EH (cell line): ENCODE measurements at regions not wholly inside any gene's neighbourhood (a gene's known extent, or its start where the extent isn't known, plus 50 kb on each side); places are given as distances from the start of the nearest gene placed in this dataset.
"Not testable (repeated sequence)": the region's sequence is repeated elsewhere in the genome, so short reads cannot be mapped to it uniquely, and the experiment has no call there.

Experiments used
- DNase-seq: peaks from one replicate; pipeline ENCODE4 v3.0.0-alpha.2; 2015; ENCODE audit warnings: low read depth

GRCh38 chr12:68387338-68387737, 55.2 kb upstream of the MDM1 start:
- DNase-seq: no peak

- DNase-seq: no peak
These were observed 57.1 kb upstream of the MDM1 start for GRCh38 chr12:68389305-68389704.

- DNase-seq: no peak
These were observed 59.8 kb upstream of the MDM1 start for GRCh38 chr12:68391937-68392336.

DNA sequence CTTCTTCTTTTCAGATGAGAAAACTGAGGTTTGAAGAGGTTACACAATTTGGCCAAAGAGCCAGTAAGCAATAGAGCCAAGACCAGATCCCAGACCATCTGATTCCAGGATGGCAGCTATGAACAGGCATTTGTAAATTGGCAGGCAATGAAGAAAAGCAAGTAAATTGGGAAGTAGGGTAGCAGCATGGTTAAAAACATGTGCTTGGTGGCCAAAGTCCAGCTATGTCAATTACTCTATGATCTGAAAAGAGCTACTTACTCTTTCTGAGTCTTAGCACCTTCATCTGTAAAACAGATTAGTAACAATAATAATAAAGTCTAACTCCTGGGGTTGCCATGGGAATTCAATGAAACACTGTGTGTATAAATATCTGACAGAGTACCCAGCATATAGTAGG, 60.2 kb upstream of the MDM1 start:
- DNase-seq: no peak

GRCh38 chr12:68393417-68393816, 61.3 kb upstream of the MDM1 start:
- no peak for DNase-seq

GRCh38 chr12:68397566-68398158, 65.5 kb upstream of the MDM1 start:
- DNase-seq: no peak

GRCh38 chr12:68398689-68399088, 66.5 kb upstream of the MDM1 start:
- not testable (repeated sequence) for DNase-seq

DNA sequence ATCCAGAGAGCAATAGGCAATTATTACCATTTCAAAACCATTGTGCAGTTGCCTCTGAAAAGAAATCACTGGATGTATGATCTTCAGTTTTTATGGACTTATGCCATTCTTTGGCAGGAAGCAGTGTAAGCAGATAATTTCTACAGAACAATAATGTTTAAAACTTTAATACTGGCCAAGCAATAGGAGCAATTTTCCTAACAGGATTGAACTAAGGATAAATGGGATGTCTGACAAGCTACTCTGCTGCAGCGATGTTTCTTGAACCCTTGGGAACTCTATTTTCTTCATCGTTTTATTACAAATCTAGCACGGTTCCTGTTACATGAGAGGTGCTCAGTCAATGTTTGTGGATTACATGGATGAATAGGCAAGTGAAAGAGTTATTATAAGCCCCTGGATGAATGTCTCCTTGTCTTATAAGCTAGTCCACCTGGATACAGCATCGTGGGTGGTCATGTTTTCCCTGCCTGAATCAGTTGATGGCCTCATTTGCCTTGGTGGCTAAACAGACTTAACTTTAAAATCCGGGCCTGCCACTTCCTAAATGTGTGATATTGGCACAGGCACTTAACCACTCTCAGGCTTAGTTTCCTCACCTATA, 68.2 kb upstream of the MDM1 start:
- DNase-seq: no peak

GRCh38 chr12:68402422-68402821, 70.3 kb upstream of the MDM1 start:
- DNase-seq: no peak

GRCh38 chr12:68403296-68403695, 71.1 kb upstream of the MDM1 start:
- peak; percentile 45 for DNase-seq

- DNase-seq: peak; percentile 18
These were observed 71.5 kb upstream of the MDM1 start for GRCh38 chr12:68403711-68404110.

- DNase-seq: peak; percentile 23
These were observed 73.2 kb upstream of the MDM1 start for GRCh38 chr12:68405343-68405781.

DNA sequence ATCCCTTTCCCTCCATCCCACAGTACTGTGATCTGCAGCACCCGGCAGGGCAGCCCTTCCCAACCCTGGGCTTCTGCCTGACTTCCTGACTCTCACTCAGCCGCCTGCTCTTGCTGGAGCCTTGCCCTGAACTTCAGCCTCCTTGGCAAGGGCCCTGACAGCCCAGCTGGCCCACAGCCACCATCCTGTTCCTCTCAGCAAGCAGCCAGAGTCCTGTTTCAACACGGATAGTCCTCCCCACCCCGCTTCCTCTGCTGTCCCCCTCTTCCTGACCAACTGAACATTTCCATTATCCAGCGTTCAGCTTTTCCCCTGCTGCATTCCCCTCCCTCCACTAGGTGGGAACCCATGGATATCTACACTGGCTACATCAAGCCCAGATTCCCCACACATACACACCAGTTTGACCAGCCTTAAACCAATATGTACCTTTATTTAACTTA, 74.0 kb upstream of the MDM1 start:
- peak; percentile 94 for DNase-seq

GRCh38 chr12:68406911-68407310, 74.7 kb upstream of the MDM1 start:
- DNase-seq: no peak

DNA sequence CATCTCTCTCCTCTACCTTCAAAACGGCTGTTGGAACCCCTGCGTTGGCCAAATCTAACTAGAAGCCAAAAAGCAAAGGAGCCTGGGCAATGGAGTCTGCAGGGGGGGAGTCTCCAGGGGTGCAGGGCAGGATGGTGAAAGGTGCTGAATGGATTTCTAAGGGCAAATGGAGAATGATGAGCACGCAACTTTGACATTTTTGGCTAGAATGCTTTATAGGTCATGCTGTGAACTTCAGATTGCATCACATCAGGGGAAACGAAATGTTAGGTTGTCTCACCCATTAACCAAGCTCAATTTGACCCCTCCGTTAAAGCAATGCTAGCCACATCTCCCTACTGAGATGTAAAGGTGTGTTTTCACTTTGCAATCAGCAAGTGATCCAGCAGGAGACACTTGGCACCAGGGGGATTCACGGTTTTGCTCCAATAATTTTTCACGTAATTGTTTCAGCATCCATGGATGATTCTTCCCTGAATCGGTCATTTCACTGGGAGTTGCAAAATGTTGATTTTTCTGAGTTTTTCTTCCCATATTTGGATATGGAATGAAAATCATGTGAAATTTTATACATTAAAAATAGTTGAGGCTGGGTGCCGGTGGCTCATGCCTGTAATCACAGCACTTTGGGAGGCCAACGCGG, 78.0 kb upstream of the MDM1 start:
- peak; percentile 9 for DNase-seq

DNA sequence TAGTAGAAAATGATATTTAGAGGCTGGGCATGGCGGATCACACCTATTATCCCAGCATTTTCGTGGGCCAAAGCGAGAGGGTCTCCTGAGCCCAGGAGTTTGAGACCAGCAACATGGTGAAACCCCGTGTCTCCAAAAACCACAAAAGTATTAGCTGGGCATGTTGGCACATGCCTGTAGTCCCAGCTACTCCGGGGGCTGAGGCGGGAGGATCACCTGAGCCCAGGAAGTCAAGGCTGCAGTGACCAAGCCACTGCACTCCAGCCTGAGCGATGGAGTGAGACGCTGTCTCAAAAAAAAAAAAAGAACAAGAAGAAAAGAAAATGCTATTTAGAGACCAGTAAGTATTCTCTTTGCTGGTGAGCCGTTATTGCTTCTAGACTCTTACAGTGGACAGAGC, 79.2 kb upstream of the MDM1 start:
- DNase-seq: no peak

DNA sequence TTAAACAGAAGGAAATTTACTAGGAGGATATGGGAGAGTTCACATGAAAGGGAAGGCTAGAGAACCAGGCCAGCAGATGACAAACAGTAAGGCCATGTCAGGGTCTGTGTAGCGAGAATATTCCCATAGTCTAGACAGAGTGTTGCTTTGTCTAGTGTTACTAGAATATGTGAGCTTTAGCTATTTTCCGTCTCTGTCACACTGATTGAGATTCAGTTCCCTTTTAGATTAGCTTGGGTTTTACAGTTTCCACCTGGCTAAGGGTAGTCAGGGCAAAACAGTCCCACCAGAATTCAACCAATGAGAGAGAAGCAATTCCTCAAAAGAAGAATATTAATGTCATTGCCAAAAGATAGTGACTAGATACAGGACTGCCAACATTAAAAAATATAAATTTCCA, 82.8 kb upstream of the MDM1 start:
- no peak for DNase-seq

DNA sequence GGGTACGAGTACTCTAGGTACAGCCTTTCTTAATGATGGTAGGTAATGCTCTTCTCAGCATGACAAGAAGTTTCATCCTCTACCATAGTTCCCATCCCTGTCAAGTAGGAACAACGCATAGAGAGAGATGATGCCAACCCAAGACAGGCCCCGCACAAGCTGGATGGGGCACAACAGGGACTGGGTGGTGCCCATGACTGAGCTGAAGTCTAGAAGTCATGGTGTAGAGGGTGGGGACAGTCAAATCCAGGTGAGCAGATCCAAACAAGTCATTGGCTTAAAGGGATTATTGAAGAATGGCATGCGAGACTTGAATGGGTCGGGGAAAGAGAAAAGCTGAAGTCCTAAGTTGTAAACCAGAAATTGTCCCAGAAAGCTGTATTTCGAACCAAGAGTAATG, 84.2 kb upstream of the MDM1 start:
- no peak for DNase-seq

GRCh38 chr12:68416826-68417225, 84.7 kb upstream of the MDM1 start:
- DNase-seq: peak; percentile 68

DNA sequence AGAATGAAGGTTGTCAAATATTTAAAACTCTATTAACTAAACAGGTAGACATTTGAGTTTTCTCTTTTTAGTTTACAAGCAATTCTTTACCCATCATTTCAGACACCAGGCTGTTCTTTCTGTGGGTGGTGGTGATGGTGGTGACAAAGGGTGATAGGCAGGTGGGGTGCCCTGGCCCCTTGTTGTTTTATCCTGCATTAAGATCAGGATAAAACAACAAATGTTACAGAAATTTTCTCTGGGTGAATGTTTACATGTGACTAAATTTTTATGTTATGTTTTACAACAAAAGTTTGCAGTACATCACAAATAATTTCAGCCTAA, 85.9 kb upstream of the MDM1 start:
- DNase-seq: no peak

- peak; percentile 22 for DNase-seq
These were observed 88.3 kb upstream of the MDM1 start for GRCh38 chr12:68420225-68421010.

DNA sequence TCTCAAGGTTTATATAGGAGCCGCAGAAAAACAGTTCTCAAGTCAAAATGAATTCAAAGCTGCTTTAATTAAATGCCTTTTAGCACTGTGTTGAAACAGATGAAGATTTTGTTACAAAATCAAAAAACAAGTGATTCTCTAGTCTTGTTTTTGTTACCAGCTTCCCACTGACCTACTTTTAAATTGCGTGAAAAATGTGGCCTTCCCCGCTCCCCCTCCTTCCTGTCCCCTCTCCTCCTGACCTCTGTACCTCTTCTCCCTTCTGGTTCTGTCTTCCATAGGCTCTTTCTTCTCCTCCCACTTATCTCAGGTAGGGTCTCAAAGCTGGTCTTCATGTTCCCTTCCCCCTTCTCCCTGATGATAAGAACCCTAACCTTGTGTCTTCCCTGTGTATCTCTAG, 90.0 kb upstream of the MDM1 start:
- no peak for DNase-seq

DNA sequence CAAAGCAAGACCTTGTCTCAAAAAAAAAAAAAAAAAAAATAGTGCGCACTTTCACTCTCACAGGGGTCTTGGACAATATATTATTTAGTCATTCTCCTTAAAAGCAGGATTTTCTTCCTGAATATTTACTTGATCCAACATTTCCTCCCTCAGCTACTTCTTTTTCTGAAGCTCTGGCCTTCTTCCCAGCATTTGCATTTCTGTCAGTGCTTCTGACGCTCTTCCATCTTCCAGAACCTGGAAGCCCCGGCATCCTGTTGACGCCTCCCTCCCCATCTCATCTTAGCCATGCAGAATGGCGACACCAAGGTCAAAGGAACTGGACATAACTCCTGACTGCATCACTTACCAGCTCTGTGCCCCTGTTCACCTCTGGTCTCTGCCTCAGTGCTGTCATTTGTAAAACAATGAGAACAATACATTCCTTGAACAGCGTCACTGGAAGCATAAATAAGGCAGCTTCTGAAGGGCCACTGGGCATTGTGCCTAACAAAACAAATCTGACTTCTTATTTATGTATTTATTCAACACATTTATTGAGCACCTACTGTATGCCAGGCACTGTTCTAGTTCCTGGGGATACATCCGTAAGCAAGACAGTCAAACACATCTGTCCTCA, 90.9 kb upstream of the MDM1 start:
- DNase-seq: no peak
